ENCODE measurements at regions not wholly inside any gene's neighbourhood (a gene's known extent, or its start where the extent isn't known, plus 50 kb on each side); places are given as distances from the start of the nearest gene placed in this dataset.

- no peak for ATAC-seq
- intact Hi-C loops (cut with DNase I): no loop called here
- Histone ChIP-seq H3K4me3 (no peak overlapping the region), H3K27ac (no peak overlapping the region), H3K4me1 (peaks cover 0 to 5% (median 0%) of the 10 kb centered on the region in 4 donors), H3K9me3 (no peaks in the 10 kb centered on the region), H3K27me3 (no peaks in the 10 kb centered on the region), H3K36me3 (no peaks in the 10 kb centered on the region)
- no peak for TF ChIP-seq POLR2A (IDR thresholded peaks at IDR 0.05)
- TF ChIP-seq, protein P1, sequence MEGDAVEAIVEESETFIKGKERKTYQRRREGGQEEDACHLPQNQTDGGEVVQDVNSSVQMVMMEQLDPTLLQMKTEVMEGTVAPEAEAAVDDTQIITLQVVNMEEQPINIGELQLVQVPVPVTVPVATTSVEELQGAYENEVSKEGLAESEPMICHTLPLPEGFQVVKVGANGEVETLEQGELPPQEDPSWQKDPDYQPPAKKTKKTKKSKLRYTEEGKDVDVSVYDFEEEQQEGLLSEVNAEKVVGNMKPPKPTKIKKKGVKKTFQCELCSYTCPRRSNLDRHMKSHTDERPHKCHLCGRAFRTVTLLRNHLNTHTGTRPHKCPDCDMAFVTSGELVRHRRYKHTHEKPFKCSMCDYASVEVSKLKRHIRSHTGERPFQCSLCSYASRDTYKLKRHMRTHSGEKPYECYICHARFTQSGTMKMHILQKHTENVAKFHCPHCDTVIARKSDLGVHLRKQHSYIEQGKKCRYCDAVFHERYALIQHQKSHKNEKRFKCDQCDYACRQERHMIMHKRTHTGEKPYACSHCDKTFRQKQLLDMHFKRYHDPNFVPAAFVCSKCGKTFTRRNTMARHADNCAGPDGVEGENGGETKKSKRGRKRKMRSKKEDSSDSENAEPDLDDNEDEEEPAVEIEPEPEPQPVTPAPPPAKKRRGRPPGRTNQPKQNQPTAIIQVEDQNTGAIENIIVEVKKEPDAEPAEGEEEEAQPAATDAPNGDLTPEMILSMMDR (IDR thresholded peaks at IDR 0.05): no peak
- DNase-seq: no peak
These were observed 144.6 kb downstream of the MAIP1 start for GRCh38 chr2:200100027-200100426.

DNA sequence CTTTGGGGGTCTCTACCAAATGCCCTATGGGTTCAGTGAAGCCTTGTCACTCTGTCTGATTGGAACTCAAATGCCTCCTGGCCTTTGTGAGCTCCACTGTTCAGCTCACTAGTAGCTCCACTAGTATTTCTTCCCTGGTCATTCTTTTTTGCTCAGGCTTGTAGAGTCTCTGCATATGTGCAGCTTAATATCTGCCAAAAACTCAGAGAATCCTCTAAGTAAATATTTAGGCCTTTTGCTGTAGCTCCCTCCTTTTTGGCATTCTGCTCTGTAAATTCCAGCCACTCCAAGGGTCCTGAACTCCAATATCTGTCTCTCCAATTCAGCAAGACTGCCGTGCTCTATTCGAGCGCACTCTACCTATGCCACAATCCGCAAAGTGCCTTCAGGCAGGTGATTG lies 146.5 kb downstream of the MAIP1 start:
- 73% methylated on average over 4 of the region's 4 CpGs for WGBS (ENCODE audit: insufficient coverage, low coverage, low lambda C conversion rate, missing lambda C conversion rate)
- Histone ChIP-seq H3K4me3 (no peak overlapping the region), H3K4me1 (peaks cover 0 to 5% (median 0%) of the 10 kb centered on the region in 4 donors), H3K9me3 (no peaks in the 10 kb centered on the region), H3K27me3 (no peaks in the 10 kb centered on the region), H3K36me3 (no peaks in the 10 kb centered on the region), H3K27ac (no peak overlapping the region)
- TF ChIP-seq, protein P1 (IDR thresholded peaks at IDR 0.05): no peak
- TF ChIP-seq POLR2A (IDR thresholded peaks at IDR 0.05): no peak
- DNase-seq: no peak
- intact Hi-C loops (cut with DNase I): no loop called here
- ATAC-seq: peak in 3 of 4 donors; percentile 19 to 44 (median 36)

DNA sequence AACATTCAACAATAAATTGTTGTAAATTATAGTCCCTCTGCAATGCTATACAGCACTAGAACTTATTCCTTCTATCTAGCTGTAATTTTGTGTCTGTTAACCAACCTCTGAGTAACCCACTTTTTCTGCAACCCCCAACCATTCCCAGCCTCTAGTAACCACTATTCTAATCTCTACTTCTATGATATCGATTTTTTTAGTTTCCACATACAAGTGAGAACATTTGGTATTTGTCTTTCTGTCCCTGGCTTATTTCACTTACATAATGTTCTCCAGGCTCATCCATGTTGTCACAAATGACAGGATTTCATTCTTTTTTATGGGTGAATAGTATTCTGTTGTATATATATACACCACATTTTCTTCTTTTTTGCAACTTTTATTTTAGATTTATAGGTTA lies 147.6 kb downstream of the MAIP1 start:
- Histone ChIP-seq H3K27me3 (no peaks in the 10 kb centered on the region), H3K4me3 (no peak overlapping the region), H3K9me3 (no peaks in the 10 kb centered on the region), H3K27ac (no peak overlapping the region), H3K36me3 (no peaks in the 10 kb centered on the region), H3K4me1 (peaks cover 0 to 5% (median 0%) of the 10 kb centered on the region in 4 donors)
- ATAC-seq (peak; percentile 27 to 77 (median 49)), DNase-seq (no peak)
- WGBS (ENCODE audit: insufficient coverage, low coverage, low lambda C conversion rate, missing lambda C conversion rate): 31% methylated on average over 1 of the region's 1 CpG
- TF ChIP-seq POLR2A (IDR thresholded peaks at IDR 0.05): no peak
- TF ChIP-seq, protein P1 (IDR thresholded peaks at IDR 0.05): no peak
- intact Hi-C loops (cut with DNase I): no loop called here

GRCh38 chr2:200104015-200104414 lies 148.6 kb downstream of the MAIP1 start:
- H3K4me1 ChIP-seq: peaks cover 0 to 5% (median 0%) of the 10 kb centered on the region in 4 donors
- DNase-seq (no peak), ATAC-seq (no peak)
- intact Hi-C loops (cut with DNase I): no loop called here
- no peaks in the 10 kb centered on the region for H3K36me3 ChIP-seq
- H3K9me3 ChIP-seq: no peaks in the 10 kb centered on the region
- H3K27ac ChIP-seq: no peak overlapping the region
- no peaks in the 10 kb centered on the region for H3K27me3 ChIP-seq
- no peak overlapping the region for H3K4me3 ChIP-seq
- TF ChIP-seq, protein P1 (IDR thresholded peaks at IDR 0.05): no peak
- TF ChIP-seq POLR2A (IDR thresholded peaks at IDR 0.05): no peak
- no CpG with 5 or more reads among the region's 1 CpG for WGBS (ENCODE audit: insufficient coverage, low coverage, low lambda C conversion rate, missing lambda C conversion rate)
